ENCODE measurements at regions not wholly inside any gene's neighbourhood (a gene's known extent, or its start where the extent isn't known, plus 50 kb on each side); places are given as distances from the start of the nearest gene placed in this dataset.

DNA sequence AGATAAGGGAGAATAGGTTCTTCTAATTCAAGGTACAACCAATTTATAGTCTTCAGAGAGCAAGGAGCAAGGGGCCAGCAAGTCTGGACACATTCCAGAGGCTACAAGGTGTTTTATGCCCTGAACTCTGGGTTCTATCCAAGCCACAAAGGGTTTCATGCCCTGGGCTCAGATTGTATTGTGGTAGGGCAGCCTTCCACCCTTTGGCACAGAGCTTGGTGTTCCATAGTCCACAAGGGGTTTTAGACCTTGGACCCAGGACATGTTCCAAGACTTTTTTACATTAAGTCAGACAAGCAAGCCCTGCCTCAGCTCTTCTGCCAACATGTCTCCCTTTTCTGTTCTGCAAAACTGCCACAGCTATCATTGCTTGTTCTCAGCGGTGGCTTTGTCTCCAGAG is 90.8 kb upstream of the TMSB4Y start:
- no peak for TF ChIP-seq EZH2 (IDR thresholded peaks at IDR 0.05; ENCODE audit: borderline replicate concordance, insufficient read depth, low read depth, low read length, poor library complexity, severe bottlenecking)
- TF ChIP-seq, protein P1, sequence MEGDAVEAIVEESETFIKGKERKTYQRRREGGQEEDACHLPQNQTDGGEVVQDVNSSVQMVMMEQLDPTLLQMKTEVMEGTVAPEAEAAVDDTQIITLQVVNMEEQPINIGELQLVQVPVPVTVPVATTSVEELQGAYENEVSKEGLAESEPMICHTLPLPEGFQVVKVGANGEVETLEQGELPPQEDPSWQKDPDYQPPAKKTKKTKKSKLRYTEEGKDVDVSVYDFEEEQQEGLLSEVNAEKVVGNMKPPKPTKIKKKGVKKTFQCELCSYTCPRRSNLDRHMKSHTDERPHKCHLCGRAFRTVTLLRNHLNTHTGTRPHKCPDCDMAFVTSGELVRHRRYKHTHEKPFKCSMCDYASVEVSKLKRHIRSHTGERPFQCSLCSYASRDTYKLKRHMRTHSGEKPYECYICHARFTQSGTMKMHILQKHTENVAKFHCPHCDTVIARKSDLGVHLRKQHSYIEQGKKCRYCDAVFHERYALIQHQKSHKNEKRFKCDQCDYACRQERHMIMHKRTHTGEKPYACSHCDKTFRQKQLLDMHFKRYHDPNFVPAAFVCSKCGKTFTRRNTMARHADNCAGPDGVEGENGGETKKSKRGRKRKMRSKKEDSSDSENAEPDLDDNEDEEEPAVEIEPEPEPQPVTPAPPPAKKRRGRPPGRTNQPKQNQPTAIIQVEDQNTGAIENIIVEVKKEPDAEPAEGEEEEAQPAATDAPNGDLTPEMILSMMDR (IDR thresholded peaks at IDR 0.05): no peak
